Hepatocyte (in vitro differentiated cells): ENCODE measurements at regions not wholly inside any gene's neighbourhood (a gene's known extent, or its start where the extent isn't known, plus 50 kb on each side); places are given as distances from the start of the nearest gene placed in this dataset.

ENCODE experiments used
- DNase-seq: peaks from one replicate; pipeline ENCODE4 v3.0.0-alpha.2; 2016; ENCODE audit warnings: low spot score
- H2AFZ ChIP-seq: fragments of 200-600 bp; sonication (generic); 2 replicates; pipeline ENCODE4 v1.6.0; 2016; ENCODE audit warnings: antibody characterized with exemption, mild to moderate bottlenecking
- H3K27ac ChIP-seq: fragments of 200-600 bp; sonication (generic); 2 replicates; pipeline ENCODE4 v1.5.1; 2016; ENCODE audit warnings: mild to moderate bottlenecking
- H3K27me3 ChIP-seq: fragments of 200-600 bp; sonication (generic); 2 replicates; pipeline ENCODE4 v1.6.1; 2016
- H3K36me3 ChIP-seq: fragments of 200-600 bp; sonication (generic); replicated peaks from 2 replicates; pipeline ENCODE4 v1.5.1; 2016; ENCODE audit warnings: low read depth; ENCODE audit not compliant: insufficient read depth
- H3K4me1 ChIP-seq: fragments of 200-600 bp; sonication (generic); 2 replicates; pipeline ENCODE4 v1.5.1; 2016; ENCODE audit warnings: mild to moderate bottlenecking, moderate library complexity; ENCODE audit not compliant: insufficient read depth
- H3K4me2 ChIP-seq: fragments of 200-600 bp; sonication (generic); 2 replicates; pipeline ENCODE4 v1.6.0; 2016
- H3K4me3 ChIP-seq: fragments of 200-600 bp; sonication (generic); 2 replicates; pipeline ENCODE4 v1.5.1; 2016; ENCODE audit warnings: mild to moderate bottlenecking
- H3K79me2 ChIP-seq: fragments of 200-600 bp; sonication (generic); 2 replicates; pipeline ENCODE4 v1.6.0; 2017; ENCODE audit warnings: mild to moderate bottlenecking
- H3K9me2 ChIP-seq: fragments of 200-600 bp; sonication (generic); replicated peaks from 2 replicates; pipeline ENCODE4 v1.6.0; 2017; ENCODE audit warnings: mild to moderate bottlenecking; ENCODE audit not compliant: insufficient read depth
- H3K9me3 ChIP-seq: fragments of 200-600 bp; sonication (generic); 2 replicates; pipeline ENCODE4 v1.5.1; 2016; ENCODE audit warnings: low read depth, mild to moderate bottlenecking
- H4K20me1 ChIP-seq: fragments of 200-600 bp; sonication (generic); 2 replicates; pipeline ENCODE4 v1.6.0; 2016; ENCODE audit warnings: mild to moderate bottlenecking; ENCODE audit not compliant: insufficient read depth, poor library complexity, severe bottlenecking
- EZH2 ChIP-seq: fragments of 200-600 bp; sonication (generic); IDR thresholded peaks from 2 replicates; pipeline ENCODE4 v1.6.1; 2016; ENCODE audit warnings: antibody characterized with exemption, mild to moderate bottlenecking, borderline replicate concordance
- EZH2phosphoT487 ChIP-seq: fragments of 200-600 bp; sonication (generic); IDR thresholded peaks from one replicate; pipeline ENCODE4 v1.6.1; 2018; ENCODE audit warnings: antibody characterized with exemption, mild to moderate bottlenecking, low read depth, moderate library complexity; ENCODE audit not compliant: unreplicated experiment, severe bottlenecking
- WGBS: methylation state at CpG from one replicate; pipeline ENCODE4 v1.1.6; 2016; ENCODE audit warnings: low lambda C conversion rate; ENCODE audit errors: missing lambda C conversion rate; 5-methylcytosine and 5-hydroxymethylcytosine counted together
- TF ChIP-seq, protein P1 (sequence below): fragments of 200-600 bp; sonication (generic); IDR thresholded peaks from 2 replicates; pipeline ENCODE4 v1.5.1; 2016; ENCODE audit warnings: antibody characterized with exemption, mild to moderate bottlenecking; ENCODE audit not compliant: poor library complexity

DNA sequence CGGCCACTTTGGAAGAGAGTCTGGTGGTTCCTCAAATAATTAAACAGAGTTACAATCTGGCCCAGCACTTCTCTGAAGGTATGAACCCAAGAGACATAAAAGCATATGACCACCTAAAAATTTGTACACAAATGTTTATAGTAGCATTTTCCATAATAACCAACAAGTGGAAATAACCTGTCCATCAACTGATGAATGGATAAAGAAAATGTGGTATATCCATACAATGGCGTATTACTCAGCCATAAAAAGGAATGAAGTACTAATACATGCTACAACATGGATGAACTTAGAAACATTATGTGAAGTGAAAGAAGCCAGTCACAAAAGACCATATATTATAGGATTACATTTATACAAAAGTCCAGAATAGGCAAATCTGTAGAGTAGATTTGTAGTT is 76.0 kb upstream of the RGPD5 start:
- H3K4me1 ChIP-seq, result peaks cover 6% of the 10 kb centered on the region
- no peaks in the 10 kb centered on the region for H4K20me1 ChIP-seq
- no peaks in the 10 kb centered on the region for H3K9me3 ChIP-seq
- H2AFZ ChIP-seq, result no peak overlapping the region
- DNase-seq, result no peak
- no peaks in the 10 kb centered on the region for H3K9me2 ChIP-seq
- H3K79me2 ChIP-seq, result no peaks in the 10 kb centered on the region
- H3K4me2 ChIP-seq, result no peak overlapping the region
- WGBS, result 100% methylated on average over 2 of the region's 2 CpGs
- no peaks in the 10 kb centered on the region for H3K27me3 ChIP-seq
- no peaks in the 10 kb centered on the region for H3K36me3 ChIP-seq
- H3K27ac ChIP-seq, result no peak overlapping the region
- no peak overlapping the region for H3K4me3 ChIP-seq
- TF ChIP-seq, protein P1, sequence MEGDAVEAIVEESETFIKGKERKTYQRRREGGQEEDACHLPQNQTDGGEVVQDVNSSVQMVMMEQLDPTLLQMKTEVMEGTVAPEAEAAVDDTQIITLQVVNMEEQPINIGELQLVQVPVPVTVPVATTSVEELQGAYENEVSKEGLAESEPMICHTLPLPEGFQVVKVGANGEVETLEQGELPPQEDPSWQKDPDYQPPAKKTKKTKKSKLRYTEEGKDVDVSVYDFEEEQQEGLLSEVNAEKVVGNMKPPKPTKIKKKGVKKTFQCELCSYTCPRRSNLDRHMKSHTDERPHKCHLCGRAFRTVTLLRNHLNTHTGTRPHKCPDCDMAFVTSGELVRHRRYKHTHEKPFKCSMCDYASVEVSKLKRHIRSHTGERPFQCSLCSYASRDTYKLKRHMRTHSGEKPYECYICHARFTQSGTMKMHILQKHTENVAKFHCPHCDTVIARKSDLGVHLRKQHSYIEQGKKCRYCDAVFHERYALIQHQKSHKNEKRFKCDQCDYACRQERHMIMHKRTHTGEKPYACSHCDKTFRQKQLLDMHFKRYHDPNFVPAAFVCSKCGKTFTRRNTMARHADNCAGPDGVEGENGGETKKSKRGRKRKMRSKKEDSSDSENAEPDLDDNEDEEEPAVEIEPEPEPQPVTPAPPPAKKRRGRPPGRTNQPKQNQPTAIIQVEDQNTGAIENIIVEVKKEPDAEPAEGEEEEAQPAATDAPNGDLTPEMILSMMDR, result no peak

DNA sequence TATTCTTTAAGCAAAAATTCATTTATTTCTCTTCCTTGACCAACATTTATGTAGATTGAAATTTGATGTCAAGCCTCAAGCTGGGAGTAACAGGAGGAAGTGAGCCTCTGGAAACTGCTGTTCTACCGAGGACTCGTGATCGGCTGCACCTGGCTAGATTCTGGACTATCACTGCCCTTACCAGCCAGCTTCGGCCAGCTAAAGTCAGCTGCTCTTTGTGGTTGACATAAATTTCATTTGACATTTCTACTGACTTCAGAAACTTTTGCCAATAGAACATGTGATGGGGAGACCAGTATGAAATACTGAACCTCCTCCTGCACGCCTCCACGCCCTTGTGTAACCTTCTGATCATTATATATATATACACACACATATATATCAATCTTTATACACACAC is 74.2 kb upstream of the RGPD5 start:
- Histone ChIP-seq H3K27me3 (no peaks in the 10 kb centered on the region), H3K79me2 (no peaks in the 10 kb centered on the region), H3K9me2 (no peaks in the 10 kb centered on the region), H3K4me2 (no peak overlapping the region), H3K9me3 (no peaks in the 10 kb centered on the region), H3K4me3 (no peak overlapping the region), H4K20me1 (no peaks in the 10 kb centered on the region), H3K27ac (no peak overlapping the region), H3K4me1 (peaks cover 6% of the 10 kb centered on the region), H3K36me3 (no peaks in the 10 kb centered on the region), H2AFZ (no peak overlapping the region)
- TF ChIP-seq EZH2phosphoT487 (no peak), EZH2 (no peak)
- TF ChIP-seq, protein P1, result no peak
- 97% methylated on average over 6 of the region's 6 CpGs for WGBS
- no peak for DNase-seq

- H3K36me3 ChIP-seq, result no peaks in the 10 kb centered on the region
- H2AFZ ChIP-seq, result no peak overlapping the region
- H3K79me2 ChIP-seq, result no peaks in the 10 kb centered on the region
- no peak for DNase-seq
- H4K20me1 ChIP-seq, result no peaks in the 10 kb centered on the region
- H3K27ac ChIP-seq, result peak overlapping the region; percentile 39
- H3K9me3 ChIP-seq, result no peaks in the 10 kb centered on the region
- no peak overlapping the region for H3K4me3 ChIP-seq
- H3K4me1 ChIP-seq, result peaks cover 6% of the 10 kb centered on the region
- 76% methylated on average over 3 of the region's 3 CpGs for WGBS
- H3K4me2 ChIP-seq, result no peak overlapping the region
- no peaks in the 10 kb centered on the region for H3K9me2 ChIP-seq
- TF ChIP-seq, protein P1, result no peak
- no peak for TF ChIP-seq EZH2
- TF ChIP-seq EZH2phosphoT487, result no peak
- H3K27me3 ChIP-seq, result no peaks in the 10 kb centered on the region
Measured at GRCh38 chr2:109720380-109721106, 73.6 kb upstream of the RGPD5 start.

- Histone ChIP-seq H3K79me2 (no peaks in the 10 kb centered on the region), H3K27ac (peak overlapping the region; percentile 39), H3K9me3 (no peaks in the 10 kb centered on the region), H3K4me1 (peaks cover 6% of the 10 kb centered on the region), H4K20me1 (no peaks in the 10 kb centered on the region), H3K9me2 (no peaks in the 10 kb centered on the region), H2AFZ (no peak overlapping the region), H3K36me3 (no peaks in the 10 kb centered on the region), H3K27me3 (no peaks in the 10 kb centered on the region), H3K4me3 (no peak overlapping the region), H3K4me2 (no peak overlapping the region)
- WGBS, result 58% methylated on average over 9 of the region's 9 CpGs
- TF ChIP-seq, protein P1, result no peak
- TF ChIP-seq EZH2 (no peak), EZH2phosphoT487 (no peak)
- no peak for DNase-seq
Measured at GRCh38 chr2:109721135-109721534, 73.0 kb upstream of the RGPD5 start.
